ENCODE measurements at regions not wholly inside any gene's neighbourhood (a gene's known extent, or its start where the extent isn't known, plus 50 kb on each side); places are given as distances from the start of the nearest gene placed in this dataset.

DNA sequence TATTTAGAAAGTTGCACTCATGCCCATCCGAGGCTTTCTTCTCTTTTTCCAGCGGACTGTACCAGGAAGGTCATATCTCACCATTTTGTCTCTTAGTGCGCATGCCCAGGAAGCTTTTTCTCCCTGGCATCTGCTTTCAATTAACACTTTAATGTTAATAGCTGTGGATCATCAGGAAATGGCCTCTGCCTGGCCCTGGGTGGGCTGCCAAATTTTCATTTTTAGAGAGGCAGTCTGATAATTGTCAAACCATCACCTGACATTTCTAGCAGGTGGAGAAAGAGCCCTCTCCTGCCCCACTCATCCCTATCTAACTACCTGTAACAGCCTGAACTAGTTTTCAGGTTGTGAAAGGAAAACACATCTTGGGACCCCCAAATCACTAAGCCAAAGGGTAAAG is 257.4 kb upstream of the LRRC4C start:
- TF ChIP-seq, protein P1, sequence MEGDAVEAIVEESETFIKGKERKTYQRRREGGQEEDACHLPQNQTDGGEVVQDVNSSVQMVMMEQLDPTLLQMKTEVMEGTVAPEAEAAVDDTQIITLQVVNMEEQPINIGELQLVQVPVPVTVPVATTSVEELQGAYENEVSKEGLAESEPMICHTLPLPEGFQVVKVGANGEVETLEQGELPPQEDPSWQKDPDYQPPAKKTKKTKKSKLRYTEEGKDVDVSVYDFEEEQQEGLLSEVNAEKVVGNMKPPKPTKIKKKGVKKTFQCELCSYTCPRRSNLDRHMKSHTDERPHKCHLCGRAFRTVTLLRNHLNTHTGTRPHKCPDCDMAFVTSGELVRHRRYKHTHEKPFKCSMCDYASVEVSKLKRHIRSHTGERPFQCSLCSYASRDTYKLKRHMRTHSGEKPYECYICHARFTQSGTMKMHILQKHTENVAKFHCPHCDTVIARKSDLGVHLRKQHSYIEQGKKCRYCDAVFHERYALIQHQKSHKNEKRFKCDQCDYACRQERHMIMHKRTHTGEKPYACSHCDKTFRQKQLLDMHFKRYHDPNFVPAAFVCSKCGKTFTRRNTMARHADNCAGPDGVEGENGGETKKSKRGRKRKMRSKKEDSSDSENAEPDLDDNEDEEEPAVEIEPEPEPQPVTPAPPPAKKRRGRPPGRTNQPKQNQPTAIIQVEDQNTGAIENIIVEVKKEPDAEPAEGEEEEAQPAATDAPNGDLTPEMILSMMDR (IDR thresholded peaks at IDR 0.05) = no peak
- TF ChIP-seq POLR2A (IDR thresholded peaks at IDR 0.05) = no peak
